NT2/D1 (cell line): ENCODE measurements at regions not wholly inside any gene's neighbourhood (a gene's known extent, or its start where the extent isn't known, plus 50 kb on each side); places are given as distances from the start of the nearest gene placed in this dataset.
A peak's percentile ranks its signal among the peaks of the same experiment; 100 is the strongest.

ENCODE experiments used
- DNase-seq: peaks from one replicate; pipeline ENCODE4 v3.0.0-alpha.2; 2011; ENCODE audit warnings: low read depth, low spot score
- H3K27me3 ChIP-seq: 2 replicates; pipeline ENCODE4 v1.6.0; 2011; ENCODE audit warnings: mild to moderate bottlenecking; ENCODE audit not compliant: insufficient read length, insufficient read depth
- H3K36me3 ChIP-seq: 2 replicates; pipeline ENCODE4 v1.6.1; 2011; ENCODE audit warnings: mild to moderate bottlenecking, low read length, mixed read lengths; ENCODE audit not compliant: insufficient read depth, insufficient read length
- H3K4me1 ChIP-seq: 2 replicates; pipeline ENCODE4 v1.5.1; 2011; ENCODE audit not compliant: insufficient read depth, insufficient read length
- H3K4me3 ChIP-seq: 2 replicates; pipeline ENCODE4 v1.5.1; 2011; ENCODE audit warnings: low read depth; ENCODE audit not compliant: insufficient read length
- H3K9ac ChIP-seq: 2 replicates; pipeline ENCODE4 v1.6.0; 2011; ENCODE audit warnings: low read depth; ENCODE audit not compliant: insufficient read length
- H3K9me3 ChIP-seq: 2 replicates; pipeline ENCODE4 v1.5.1; 2011; ENCODE audit warnings: mild to moderate bottlenecking, low read length; ENCODE audit not compliant: insufficient read depth
- SUZ12 ChIP-seq: IDR thresholded peaks from 2 replicates; pipeline ENCODE4 v1.6.1; 2011; ENCODE audit not compliant: insufficient read length, insufficient read depth; ENCODE audit errors: extremely low read depth
- YY1 ChIP-seq: IDR thresholded peaks from 2 replicates; pipeline ENCODE4 v1.6.1; 2011; ENCODE audit not compliant: insufficient read length, insufficient read depth
- ZNF274 ChIP-seq: IDR thresholded peaks from 2 replicates; pipeline ENCODE4 v1.6.1; 2011; ENCODE audit warnings: mild to moderate bottlenecking, low read depth, low read length

DNA sequence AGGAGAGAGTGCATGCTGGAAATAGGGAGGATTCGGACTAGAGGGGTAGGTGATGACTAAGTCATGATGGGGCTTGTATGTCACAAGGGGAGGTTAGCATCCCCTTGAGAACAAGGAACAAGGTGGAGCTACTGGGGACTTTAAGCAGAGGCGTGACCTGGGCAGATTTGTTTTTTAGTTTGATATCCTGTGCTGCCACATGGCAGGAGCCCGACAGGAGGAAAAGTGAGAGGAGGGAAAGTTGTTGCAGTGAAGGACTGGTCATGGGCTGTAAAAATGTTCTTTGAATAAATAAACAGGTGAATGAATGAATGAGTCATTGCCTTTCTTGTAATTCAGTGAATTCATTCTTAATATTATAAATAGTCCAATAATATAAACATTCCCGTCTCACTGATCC is 365.1 kb upstream of the CDH5 start:
- TF ChIP-seq YY1 (no peak), ZNF274 (no peak), SUZ12 (no peak)
- no peak for DNase-seq
- no peaks in the 10 kb centered on the region for H3K4me1 ChIP-seq
- H3K4me3 ChIP-seq = no peak overlapping the region
- no peaks in the 10 kb centered on the region for H3K9me3 ChIP-seq
- H3K36me3 ChIP-seq = no peaks in the 10 kb centered on the region
- no peaks in the 10 kb centered on the region for H3K27me3 ChIP-seq
- H3K9ac ChIP-seq = no peak overlapping the region

DNA sequence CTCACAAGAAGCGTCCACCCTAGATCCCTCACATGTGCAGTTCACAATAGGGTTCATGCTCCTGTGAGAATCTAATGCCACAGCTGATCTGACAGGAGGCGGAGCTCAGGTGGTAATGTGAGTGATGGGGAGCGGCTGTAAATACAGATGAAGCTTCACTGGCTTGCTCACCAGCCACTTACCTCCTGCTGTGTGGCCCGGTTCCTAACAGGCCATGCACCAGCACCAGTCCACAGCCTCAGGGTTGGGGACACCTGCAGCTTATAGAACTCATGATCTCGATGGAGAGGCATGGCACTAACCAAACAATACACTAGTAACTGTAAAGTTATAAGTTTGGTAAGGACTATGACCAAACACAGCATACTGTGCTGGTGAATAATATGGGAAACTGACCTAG is 368.0 kb upstream of the CDH5 start:
- no peak overlapping the region for H3K4me3 ChIP-seq
- no peaks in the 10 kb centered on the region for H3K27me3 ChIP-seq
- H3K9me3 ChIP-seq = no peaks in the 10 kb centered on the region
- no peak for DNase-seq
- H3K36me3 ChIP-seq = no peaks in the 10 kb centered on the region
- H3K4me1 ChIP-seq = no peaks in the 10 kb centered on the region
- H3K9ac ChIP-seq = no peak overlapping the region
- TF ChIP-seq YY1 (no peak), SUZ12 (no peak), ZNF274 (no peak)

DNA sequence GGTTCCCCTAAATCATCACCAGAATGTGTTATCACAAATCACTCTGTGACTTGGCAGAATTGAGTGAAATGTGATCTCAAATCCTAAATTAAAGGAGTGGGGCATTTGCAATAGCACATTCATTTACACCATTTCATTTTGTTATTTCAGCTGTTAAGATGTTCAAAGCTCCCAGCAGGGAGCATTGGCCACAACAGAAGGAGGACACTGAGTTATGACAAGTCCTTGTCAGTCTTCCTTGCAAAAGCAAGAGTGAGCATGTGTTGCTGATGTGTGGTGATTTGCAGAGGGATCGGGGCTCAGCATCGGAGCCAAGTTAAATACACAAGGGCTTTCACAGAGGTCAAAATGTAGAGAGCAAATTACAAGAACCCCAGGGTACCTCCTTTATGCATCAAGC is 372.2 kb upstream of the CDH5 start:
- Histone ChIP-seq H3K27me3 (no peaks in the 10 kb centered on the region), H3K4me3 (no peak overlapping the region), H3K9me3 (no peaks in the 10 kb centered on the region), H3K4me1 (no peaks in the 10 kb centered on the region), H3K9ac (no peak overlapping the region), H3K36me3 (no peaks in the 10 kb centered on the region)
- DNase-seq = no peak
- TF ChIP-seq ZNF274 (no peak), YY1 (no peak), SUZ12 (no peak)

DNA sequence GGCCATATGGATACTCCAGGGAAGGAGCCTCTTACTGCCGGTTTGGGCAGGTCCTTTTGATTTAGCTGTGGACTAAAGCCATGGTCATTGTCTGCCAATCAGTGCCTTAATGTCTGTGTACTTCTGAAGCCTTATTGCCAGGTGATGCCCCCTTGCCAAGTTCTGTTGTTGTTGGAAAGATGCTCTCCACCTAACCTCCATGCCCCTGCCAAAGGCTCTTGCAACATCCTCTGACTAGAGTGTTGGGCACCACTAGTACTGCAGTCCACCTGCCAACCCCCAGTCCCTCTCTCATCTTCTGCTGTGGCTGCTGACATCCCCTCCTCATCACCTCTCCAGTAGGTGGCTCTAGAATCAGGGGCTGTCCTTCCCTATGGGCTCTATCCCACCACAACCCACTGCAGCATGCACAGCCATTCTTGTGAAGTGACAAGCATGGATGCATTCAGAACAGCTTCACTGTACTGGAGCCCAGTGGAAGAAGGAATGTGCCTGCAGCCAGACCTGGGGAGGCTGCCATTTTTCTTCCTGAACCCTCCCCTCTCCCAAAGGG is 375.3 kb upstream of the CDH5 start:
- no peaks in the 10 kb centered on the region for H3K27me3 ChIP-seq
- TF ChIP-seq YY1 (no peak), ZNF274 (no peak), SUZ12 (no peak)
- H3K9ac ChIP-seq = no peak overlapping the region
- no peaks in the 10 kb centered on the region for H3K9me3 ChIP-seq
- no peak overlapping the region for H3K4me3 ChIP-seq
- H3K36me3 ChIP-seq = no peaks in the 10 kb centered on the region
- DNase-seq = peak; percentile 13
- no peaks in the 10 kb centered on the region for H3K4me1 ChIP-seq

DNA sequence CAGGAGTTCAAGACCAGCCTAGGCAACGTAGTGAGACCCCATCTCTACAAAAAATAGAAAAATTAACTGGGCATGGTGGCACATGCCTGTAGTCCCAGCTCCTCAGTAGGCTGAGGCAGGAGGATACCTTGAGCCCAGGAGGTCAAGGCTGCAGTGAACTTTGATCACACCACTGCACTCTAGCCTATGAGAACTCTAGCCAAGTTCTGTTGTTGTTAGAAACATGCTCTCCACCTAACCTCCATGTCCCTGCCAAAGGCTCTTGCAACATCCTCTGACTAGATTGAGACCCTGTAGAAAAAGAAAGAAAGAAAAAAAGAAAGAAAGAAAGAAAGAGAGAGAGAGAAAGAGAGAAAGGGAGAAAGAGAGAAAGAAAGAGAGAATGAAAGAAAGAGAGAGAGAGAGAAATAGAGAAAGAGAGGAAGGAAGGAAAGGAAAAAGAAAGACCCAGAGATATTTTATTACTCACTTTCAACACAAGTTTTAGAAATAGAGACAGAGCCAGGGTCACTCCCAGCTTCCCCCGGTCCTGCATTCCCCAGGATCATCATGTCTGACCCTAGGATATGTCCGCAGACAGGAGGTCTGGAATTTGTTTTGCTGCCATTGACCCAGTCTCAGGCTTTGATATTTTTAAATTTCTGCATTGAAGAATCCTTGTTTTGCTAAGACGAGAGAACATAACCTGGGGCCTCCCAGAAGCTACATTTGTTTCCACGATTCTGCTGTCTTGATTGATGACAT is 376.5 kb upstream of the CDH5 start:
- TF ChIP-seq SUZ12 (no peak), YY1 (no peak), ZNF274 (no peak)
- Histone ChIP-seq H3K9ac (no peak overlapping the region), H3K4me1 (no peaks in the 10 kb centered on the region), H3K36me3 (no peaks in the 10 kb centered on the region), H3K9me3 (no peaks in the 10 kb centered on the region), H3K27me3 (no peaks in the 10 kb centered on the region), H3K4me3 (no peak overlapping the region)
- no peak for DNase-seq

DNA sequence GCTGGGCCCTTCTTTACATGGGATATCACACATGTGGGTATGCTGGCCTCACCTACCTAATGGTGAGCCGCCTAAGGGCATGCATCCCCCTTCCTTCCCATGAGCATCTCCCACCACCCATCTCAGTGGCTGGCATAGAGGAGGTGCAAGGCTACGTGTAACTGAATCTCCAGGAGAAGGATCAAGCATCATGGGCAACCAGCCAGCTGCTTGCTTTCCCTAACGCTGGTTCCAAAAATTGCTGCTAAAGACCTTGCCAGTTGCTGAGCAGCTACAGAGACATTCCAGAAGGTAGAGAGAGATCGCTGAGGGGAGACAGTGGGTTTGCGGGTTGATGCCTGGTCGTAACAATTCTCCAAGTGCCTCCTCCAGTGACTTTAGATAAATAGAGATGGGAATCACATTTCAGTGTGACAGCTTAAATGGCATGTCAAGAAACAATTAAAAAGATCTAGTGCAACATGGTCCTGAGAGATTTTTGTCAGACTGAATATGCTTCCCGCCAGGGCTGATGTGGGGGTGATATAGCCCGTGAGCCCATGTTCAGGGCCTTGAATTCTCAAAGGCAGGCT is 378.4 kb upstream of the CDH5 start:
- Histone ChIP-seq H3K27me3 (no peaks in the 10 kb centered on the region), H3K9me3 (no peaks in the 10 kb centered on the region), H3K4me1 (no peaks in the 10 kb centered on the region), H3K9ac (no peak overlapping the region), H3K36me3 (no peaks in the 10 kb centered on the region), H3K4me3 (no peak overlapping the region)
- no peak for TF ChIP-seq ZNF274
- no peak for TF ChIP-seq SUZ12
- no peak for TF ChIP-seq YY1
- no peak for DNase-seq

DNA sequence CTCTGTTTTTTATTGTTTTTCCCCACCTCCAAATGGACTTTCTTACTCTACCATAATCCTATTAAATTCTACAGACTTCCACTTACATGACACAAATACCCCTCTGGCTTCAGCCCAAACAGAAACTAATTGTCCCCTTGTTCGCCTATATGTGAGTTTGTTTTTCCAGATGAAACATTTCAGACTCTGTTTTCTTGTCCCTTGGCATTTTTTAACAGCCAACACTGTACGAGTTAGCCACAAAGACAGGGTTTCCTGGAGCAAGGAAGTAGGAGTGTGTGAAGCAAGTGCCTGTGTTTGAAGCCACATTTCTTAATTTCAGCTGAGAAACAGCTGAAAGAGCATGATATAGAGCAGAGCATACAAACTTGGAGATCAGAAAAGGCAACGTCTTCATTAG is 382.2 kb upstream of the CDH5 start:
- no peak for DNase-seq
- no peak overlapping the region for H3K9ac ChIP-seq
- no peak overlapping the region for H3K4me3 ChIP-seq
- no peak for TF ChIP-seq ZNF274
- H3K9me3 ChIP-seq = no peaks in the 10 kb centered on the region
- H3K27me3 ChIP-seq = no peaks in the 10 kb centered on the region
- no peaks in the 10 kb centered on the region for H3K4me1 ChIP-seq
- no peaks in the 10 kb centered on the region for H3K36me3 ChIP-seq
